GM03348 (cell line): ENCODE measurements at regions not wholly inside any gene's neighbourhood (a gene's known extent, or its start where the extent isn't known, plus 50 kb on each side); places are given as distances from the start of the nearest gene placed in this dataset.

Experiments used
- DNase-seq: peaks from one replicate; pipeline ENCODE4 v3.0.0; 2012; ENCODE audit warnings: low spot score

- DNase-seq, result no peak
Observed at GRCh38 chr15:29422606-29423005, 153.0 kb upstream of the NSMCE3 start.

GRCh38 chr15:29420188-29420587 lies 150.6 kb upstream of the NSMCE3 start:
- no peak for DNase-seq

GRCh38 chr15:29418931-29419330 lies 149.3 kb upstream of the NSMCE3 start:
- DNase-seq, result no peak

DNA sequence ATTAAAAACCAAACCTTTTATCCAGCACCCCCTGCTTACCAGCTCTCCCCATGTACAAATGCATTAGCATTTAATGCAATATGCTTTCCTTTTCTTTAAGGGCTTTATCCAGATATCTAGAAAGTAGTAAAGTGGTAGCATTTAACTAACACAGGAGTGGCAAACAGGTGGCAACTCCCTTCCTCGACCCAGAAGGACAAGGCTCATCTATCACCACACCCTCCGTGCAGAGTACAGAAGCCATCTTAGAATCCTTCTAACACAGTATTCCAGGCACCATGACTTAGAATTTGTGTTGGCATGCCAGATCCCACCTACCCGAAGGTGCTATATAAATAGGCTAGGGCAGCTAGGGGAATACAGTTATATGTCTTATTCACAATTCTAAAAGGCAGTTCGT lies 148.6 kb upstream of the NSMCE3 start:
- no peak for DNase-seq

DNA sequence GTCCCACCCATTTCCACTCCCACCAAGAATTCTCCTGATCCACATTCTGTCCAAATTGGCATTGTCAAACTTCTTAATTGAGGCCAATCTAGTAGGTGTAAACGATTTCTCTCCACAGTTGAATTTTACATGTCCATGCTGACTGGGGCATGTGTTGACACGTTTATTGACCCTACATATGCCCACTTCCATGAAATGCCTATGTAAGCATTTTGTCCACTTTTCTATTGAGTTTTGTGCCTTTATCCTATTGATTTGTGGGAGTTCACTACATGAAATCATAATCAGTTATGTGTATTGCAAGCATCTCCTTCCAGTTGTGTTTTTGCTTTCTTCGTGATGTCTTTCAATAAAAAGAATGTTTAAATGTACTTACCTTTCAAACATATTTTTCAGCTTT lies 141.7 kb upstream of the NSMCE3 start:
- no peak for DNase-seq

- no peak for DNase-seq
Observed at GRCh38 chr15:29410338-29410737, 140.7 kb upstream of the NSMCE3 start.

- DNase-seq, result no peak
Observed at GRCh38 chr15:29409890-29410289, 140.3 kb upstream of the NSMCE3 start.

DNA sequence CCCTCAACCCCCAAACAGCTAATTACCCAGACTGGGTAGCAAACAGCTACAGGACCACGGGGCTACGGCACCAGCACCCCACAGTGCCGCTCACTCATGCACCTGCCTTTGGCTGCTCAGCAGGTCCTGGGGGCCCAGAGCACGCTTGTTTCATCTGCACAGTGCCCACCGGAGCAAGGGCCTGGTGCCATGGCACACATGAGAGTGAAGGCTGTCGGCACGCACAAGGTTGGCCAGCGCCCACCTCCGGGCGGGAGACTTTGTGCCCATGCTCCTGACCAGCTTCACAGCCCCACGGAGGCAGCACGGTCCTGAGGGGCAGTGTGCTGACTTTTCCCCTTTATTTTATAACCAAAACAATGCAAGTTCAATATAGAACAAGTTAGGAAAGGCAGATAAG lies 135.9 kb upstream of the NSMCE3 start:
- DNase-seq, result no peak

- no peak for DNase-seq
Observed at GRCh38 chr15:29403772-29404171, 134.2 kb upstream of the NSMCE3 start.

- DNase-seq, result no peak
Observed at GRCh38 chr15:29401644-29402043, 132.0 kb upstream of the NSMCE3 start.

GRCh38 chr15:29400701-29401100 lies 131.1 kb upstream of the NSMCE3 start:
- DNase-seq, result no peak

GRCh38 chr15:29398907-29399306 lies 129.3 kb upstream of the NSMCE3 start:
- no peak for DNase-seq

DNA sequence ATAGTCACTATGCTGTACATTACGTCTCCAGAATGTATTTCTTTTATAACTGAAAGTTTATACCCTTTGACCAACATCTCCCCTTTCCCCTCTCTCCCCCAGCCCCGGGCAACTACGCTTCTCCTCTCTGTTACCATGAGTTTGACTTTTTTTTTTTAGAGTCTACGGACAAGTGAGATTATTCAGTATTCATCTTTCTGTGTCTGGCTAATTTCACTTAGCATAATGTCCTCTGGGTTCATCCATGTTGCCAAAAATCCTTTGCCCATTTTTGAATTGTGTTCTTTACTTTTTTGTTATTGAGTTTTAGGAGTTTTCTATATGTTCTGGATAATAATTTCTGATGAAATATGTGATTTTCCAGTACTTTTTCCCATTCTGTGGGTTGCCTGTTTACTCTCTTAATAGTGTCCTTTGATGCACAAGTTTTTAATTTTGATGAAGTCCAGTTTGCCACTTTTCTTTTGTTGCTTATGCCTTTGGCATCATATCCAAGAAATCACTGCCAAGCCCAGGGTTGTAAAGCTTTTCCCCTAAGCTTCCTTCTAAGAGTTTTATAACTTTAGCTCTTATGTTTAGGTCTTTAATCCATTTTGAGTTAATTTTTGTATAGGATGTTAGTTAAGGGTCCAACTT lies 126.7 kb upstream of the NSMCE3 start:
- no peak for DNase-seq

DNA sequence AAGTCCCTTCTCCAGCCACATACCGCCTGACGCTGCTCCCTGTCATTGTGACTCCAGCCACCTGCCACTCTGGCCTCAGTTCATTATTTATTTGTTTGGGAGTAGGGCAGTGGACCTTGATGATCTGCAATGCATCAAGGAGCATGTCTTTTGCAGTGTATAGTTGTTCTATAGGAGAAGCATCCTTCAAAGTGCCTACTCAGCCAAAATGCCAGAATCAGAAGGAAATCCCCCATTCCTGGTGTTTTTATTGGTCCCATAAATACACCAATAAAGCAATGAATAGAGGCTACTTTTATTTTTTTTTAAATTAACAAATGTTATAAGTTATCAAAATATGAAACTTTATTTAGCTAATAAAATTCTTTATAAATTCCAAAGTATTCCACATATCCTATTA lies 123.8 kb upstream of the NSMCE3 start:
- no peak for DNase-seq

DNA sequence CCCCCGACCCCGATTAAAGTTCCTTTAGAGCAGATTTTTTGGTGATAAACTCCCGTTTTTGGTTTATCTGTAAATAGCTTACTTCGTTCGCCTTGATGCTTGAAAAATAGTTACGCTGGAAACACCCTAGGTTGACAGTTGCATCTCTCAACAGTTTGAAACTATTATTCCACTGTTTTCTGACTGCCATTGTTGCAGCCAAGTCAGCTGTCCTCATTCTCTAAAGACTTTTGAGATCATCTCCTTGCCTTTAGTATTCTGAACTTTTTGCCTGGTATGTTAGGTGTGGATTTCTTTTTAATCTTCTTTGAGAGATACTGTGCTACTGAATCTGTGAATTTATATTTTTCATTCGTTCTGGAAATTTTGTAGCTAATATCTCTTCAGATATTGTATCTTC lies 122.7 kb upstream of the NSMCE3 start:
- no peak for DNase-seq

GRCh38 chr15:29390051-29390450 lies 120.4 kb upstream of the NSMCE3 start:
- no peak for DNase-seq

GRCh38 chr15:29386523-29386922 lies 116.9 kb upstream of the NSMCE3 start:
- DNase-seq, result no peak

DNA sequence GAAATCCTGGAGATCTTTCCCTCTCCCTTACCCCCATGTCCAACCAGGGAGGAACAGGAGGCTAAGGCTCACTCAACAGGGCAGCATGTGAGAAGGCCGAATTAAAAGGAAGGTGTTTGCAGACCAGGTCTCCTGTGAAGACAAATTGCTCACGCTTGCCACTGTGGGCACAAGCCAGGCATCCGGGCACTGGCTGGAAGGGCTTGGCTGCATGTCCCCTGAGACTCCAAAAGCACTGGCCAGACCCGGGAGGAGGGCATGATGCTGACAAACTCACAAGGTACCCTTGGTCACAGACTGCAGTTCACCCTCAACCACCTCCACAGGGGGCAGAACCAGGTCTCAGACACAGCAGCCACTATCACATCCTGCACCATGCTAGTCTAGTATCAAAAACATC lies 113.7 kb upstream of the NSMCE3 start:
- DNase-seq, result no peak

DNA sequence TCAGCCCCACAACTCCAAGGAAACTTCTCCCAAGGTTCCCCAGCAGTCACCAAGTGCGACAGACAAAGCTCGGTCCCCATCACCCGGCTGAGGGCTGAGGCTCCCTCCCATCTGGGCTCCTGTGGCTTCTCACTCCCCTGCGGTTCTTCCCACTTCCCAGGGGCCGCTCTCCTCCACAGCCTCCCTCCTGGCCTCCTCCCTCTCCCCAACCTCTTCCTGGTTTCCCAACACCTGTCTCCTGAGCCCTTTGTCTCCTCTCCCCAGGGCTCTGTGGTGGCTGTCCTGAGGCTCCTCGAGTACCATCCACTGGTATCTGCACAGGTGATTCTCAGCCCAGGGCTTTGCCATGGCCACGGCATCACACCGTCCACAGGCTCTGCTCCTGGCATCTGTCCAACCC lies 113.2 kb upstream of the NSMCE3 start:
- no peak for DNase-seq

DNA sequence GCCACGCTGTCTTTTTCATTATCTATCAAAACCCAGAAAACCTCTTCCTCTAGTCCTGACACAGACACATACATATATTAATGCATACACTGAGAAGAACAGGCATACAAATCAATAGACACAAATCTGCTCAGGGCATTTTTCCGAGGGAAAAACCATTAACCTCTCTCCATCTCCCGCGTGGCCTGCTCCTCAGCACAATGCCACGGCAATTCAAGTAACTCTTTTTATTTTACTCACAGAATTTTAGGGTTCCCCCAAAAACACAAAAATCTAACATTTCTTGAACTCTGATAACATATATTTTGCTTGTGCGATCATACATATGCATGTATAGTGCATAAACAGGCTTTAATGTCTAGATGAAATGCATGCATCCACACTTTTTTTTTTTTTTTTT lies 110.8 kb upstream of the NSMCE3 start:
- DNase-seq, result no peak

- no peak for DNase-seq
Observed at GRCh38 chr15:29379647-29380046, 110.0 kb upstream of the NSMCE3 start.

DNA sequence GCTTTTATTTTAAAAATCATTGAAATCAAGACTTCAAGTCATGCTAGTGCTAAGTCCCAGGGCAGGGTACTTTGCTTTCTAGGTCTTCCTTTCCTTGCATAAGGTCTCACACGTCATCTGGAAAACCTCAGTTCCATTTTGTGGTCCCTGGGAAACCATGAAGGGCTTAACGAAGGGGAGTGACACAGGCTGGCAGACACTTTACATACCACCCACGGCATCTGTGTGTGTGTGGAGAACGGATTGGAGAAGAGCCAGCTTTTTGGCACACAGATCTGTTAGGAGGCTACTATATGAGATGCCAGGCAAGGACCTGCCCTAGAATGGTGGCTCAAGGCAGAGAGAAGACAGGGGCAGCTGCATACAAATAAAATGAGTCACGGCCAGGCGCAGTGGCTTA lies 107.5 kb upstream of the NSMCE3 start:
- DNase-seq, result no peak

GRCh38 chr15:29376590-29376989 lies 107.0 kb upstream of the NSMCE3 start:
- DNase-seq, result no peak

GRCh38 chr15:29369261-29369660 lies 99.6 kb upstream of the NSMCE3 start:
- DNase-seq, result no peak
